ENCODE measurements at regions not wholly inside any gene's neighbourhood (a gene's known extent, or its start where the extent isn't known, plus 50 kb on each side); places are given as distances from the start of the nearest gene placed in this dataset.
"Not testable (repeated sequence)": the region's sequence is repeated elsewhere in the genome, so short reads cannot be mapped to it uniquely, and the experiment has no call there.

GRCh38 chr4:106524772-106525171, 156.2 kb upstream of the GIMD1 start:
- not testable (repeated sequence) for DNase-seq (ENCODE audit: low read depth in 2 of 2)

DNA sequence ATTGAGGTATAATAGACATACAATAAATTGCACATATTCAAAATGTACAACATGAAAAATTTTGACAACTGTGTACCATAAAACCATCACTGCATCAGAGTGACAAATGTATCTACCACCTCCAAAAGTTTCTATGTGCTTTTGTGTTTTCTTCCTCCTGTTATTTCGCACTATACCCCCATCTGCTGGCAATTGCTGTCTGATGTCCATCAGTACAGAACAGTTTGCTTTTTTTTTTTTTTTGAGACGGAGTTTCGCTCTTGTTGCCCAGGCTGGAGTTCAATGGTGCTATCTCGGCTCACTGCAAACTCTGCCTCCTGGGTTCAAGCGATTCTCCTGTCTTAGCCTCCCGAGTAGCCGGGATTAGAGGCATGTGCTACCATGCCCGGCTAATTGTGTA, 154.3 kb upstream of the GIMD1 start:
- no peak for DNase-seq (ENCODE audit: low read depth in 2 of 2)

DNA sequence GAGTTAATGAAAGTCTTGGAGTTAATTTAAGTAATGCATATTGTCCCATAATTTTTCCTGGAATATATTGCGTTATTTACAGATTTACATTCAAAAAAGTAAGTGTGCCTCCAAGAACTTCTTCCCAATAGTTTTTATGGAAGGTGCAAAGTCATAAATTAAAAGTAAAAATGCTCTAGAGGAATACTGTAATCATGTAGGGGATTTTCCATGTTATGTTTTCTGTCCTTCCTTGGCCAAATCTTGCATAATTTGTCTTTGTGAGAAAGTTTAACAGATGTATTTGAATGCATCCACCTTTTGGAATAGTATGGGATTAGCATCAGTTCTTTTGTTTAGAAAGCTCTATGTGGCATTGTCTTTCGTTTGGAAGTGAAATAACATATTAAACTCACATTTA, 144.1 kb upstream of the GIMD1 start:
- DNase-seq (ENCODE audit: low read depth in 2 of 2), result no peak

- DNase-seq (ENCODE audit: low read depth in 2 of 2), result no peak
Measured at GRCh38 chr4:106507440-106507839, 138.9 kb upstream of the GIMD1 start.

- DNase-seq (ENCODE audit: low read depth in 2 of 2), result no peak
Measured at GRCh38 chr4:106503116-106504050, 134.8 kb upstream of the GIMD1 start.

DNA sequence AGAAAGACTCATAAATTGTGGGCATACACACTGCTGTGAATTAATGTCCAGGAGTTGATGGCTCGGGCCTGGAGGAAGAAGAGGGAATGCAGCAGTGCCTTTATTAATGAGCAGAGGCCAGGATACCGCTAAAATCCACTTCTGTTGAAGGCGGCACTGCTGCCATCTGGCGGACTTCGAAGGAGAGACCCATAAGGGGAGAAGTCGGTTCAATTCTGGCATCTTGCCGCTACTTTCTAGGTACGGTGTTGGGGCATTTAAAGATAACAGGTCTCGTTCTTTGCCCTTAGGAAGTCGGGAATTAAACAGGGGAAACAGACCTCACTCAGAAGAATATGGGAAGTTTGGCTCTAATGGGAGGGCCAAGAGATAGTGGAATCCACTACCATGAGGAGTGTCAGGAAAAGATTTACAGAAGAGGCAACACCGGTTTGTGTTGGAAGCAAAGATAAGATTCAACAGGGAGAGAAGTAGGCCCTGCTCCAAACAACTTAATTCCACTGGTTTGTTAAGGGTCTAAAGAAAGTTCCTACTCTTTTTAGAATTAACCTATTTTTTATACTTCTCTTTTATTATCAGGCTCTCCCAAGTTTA, 133.6 kb upstream of the GIMD1 start:
- DNase-seq (ENCODE audit: low read depth in 2 of 2), result peak in 1 of 2 donors; percentile 19

GRCh38 chr4:106497271-106497670, 128.7 kb upstream of the GIMD1 start:
- DNase-seq (ENCODE audit: low read depth in 2 of 2), result no peak

- no peak for DNase-seq (ENCODE audit: low read depth in 2 of 2)
Measured at GRCh38 chr4:106496061-106496460, 127.5 kb upstream of the GIMD1 start.

DNA sequence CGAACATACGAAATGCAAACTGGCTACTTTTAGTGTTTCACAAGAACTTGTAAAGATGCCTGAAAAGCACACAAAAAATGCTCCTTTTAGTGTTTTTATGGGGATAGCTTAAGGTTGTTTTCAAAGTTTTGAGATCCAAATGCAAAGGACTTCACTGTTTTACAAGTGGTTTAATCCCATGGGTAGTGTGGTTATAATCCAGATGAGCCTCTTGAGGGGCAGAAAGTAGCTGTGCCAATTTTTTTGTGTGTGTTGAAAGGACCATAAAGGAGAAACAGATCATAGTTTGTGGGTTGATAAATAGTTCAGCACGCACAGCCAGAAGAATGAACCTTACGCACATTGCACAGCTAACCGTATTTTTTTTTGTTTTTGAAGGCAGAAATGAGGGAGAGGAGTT, 126.9 kb upstream of the GIMD1 start:
- DNase-seq (ENCODE audit: low read depth in 2 of 2), result no peak

DNA sequence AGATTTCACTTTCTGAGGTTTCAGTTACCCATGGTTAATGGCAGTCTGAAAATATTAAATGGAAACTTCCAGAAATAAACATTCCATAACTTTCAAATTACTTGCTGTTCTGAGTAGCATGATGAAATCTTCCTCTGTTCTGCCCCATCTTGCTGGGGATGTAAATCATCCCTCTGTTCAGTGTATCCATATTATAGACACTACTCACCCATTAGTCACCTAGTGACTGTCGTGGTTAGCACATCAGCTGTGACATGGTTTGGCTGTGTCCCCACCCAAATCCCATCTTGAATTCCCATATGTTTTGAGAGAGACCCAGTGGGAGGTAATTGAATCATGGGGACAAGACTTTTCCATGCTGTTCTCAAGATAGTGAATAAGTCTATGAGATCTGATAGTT, 125.5 kb upstream of the GIMD1 start:
- DNase-seq (ENCODE audit: low read depth in 2 of 2), result no peak

DNA sequence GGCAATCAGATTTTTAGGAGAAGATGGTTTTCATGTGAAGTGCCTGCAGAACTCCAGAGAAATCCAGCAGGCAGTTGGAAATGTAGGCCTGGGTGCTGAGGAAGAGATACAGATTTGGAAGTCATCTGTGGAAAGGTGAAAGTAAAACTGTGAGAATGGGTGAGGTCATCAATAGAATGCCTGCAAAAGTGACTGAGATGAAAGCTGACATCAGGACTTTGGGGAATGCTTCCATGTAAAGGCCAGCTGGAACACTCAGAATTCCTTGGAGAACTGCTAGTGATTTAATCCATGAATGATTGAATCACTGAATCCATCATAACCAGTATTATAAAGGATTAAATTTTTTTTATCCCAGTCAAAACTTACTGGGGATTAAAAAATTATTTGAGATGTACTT, 124.5 kb upstream of the GIMD1 start:
- no peak for DNase-seq (ENCODE audit: low read depth in 2 of 2)

- DNase-seq (ENCODE audit: low read depth in 2 of 2), result no peak
Measured at GRCh38 chr4:106486533-106486932, 118.0 kb upstream of the GIMD1 start.

DNA sequence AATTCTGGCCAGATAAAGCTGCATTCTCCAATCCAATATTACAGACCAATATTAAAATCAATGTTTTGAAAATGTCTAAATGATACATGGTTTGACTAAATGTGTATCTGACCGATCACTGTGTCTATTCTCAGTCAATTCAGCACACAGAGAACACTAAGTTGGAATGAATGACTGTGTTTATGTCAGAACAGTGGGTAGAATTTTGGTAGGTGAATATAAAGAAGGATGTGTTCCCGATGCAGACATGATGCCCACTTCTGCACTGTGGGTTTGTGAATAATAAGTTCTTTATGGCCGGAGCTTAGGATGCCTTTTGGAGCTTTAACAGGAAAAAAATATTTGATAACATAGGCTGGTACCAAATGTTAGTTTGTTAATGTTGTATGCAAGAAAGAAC, 113.2 kb upstream of the GIMD1 start:
- DNase-seq (ENCODE audit: low read depth in 2 of 2), result no peak

DNA sequence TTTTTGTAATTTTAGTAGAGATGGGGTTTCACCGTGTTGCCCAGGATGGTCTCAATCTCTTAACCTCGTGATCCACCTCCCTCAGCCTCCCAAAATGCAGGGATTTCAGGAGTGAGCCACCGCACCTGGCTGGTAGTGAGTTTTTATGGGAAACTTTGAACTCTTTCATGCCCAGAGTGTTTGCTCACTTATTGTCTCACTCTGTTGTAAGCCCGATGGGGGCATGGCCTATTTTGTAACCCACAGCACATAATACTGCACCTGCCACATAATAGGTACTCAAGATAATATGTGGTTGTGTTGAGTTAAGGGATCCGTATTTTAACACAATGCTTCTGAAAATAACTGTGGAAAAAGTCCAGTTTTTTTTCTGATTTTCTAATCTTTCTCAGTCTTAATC, 109.6 kb upstream of the GIMD1 start:
- no peak for DNase-seq (ENCODE audit: low read depth in 2 of 2)

DNA sequence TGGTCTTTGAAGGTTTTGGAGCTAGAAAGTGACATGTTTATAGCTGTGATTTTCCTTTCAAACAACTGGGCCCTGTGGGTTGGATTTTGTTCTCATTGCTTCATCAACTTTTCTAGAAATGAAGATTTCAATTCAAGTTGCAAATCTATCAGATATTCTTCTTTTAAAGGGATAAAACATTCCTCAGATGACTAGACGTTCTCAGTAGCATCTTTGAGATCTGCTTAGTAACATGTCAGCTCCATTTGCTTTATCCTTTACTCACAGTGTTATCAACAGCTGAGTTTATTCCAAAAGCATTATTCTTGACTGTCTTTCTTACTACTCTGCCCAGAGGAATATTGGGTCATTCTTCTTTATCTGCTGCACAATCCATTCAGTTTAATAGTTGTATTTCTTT, 108.2 kb upstream of the GIMD1 start:
- DNase-seq (ENCODE audit: low read depth in 2 of 2), result no peak

DNA sequence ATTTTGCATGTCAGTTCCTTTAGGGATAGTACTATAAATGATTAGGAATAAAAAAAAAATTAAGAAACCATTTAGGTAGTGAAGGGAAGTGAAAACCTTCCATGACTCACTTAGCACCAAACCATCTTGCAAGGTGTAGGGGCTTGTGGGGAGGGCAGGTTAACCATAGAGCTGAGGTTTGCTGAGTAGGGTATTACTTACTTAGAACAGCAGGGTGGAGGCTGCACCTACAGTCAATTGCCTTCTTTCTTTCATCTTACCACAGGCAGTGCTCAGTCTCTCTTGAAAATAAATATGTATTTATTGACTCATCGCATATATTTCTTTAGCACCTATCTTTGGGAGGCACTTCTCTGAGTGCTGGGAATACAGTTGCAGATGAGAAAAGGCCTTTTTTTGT, 104.9 kb upstream of the GIMD1 start:
- DNase-seq (ENCODE audit: low read depth in 2 of 2), result no peak

DNA sequence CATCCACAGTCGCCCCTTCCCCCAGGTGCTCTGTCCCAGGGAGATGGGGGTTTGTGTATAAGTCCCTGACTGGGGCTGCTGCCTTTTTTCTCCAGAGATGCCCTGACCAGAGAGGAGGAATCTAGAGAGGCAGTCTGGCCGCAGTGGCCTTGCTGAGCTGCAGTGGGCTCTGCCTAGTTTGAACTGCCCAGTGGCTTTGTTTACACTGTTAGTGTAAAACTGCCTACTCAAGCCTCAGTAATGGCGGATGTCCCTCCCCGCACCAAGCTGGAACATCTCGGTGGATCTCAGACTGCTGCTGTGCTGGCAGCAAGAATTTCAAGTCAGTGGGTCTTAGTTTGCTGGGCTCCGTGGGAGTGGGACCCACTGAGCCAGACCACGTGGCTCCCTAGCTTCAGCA, 102.6 kb upstream of the GIMD1 start:
- no peak for DNase-seq (ENCODE audit: low read depth in 2 of 2)

DNA sequence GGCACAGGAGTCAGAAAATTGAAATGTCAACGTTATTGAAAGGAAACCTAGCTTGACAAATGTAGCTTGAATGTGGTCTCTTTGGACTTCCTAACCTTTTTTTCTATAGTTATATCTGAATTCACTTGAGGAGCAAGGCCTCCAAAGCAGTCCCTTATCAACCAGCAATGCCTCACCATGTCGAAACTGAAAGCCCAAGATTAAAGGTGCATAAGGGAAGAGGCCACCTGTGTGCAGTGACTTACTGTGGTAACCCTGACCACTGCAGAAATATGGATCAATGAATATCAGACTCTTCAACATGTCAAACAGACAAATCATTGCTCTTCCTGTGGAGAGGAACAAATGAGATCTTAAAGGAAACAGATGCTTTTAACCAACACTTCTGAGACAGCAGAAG, 95.0 kb upstream of the GIMD1 start:
- DNase-seq (ENCODE audit: low read depth in 2 of 2), result no peak

GRCh38 chr4:106454581-106454980, 86.0 kb upstream of the GIMD1 start:
- no peak for DNase-seq (ENCODE audit: low read depth in 2 of 2)

DNA sequence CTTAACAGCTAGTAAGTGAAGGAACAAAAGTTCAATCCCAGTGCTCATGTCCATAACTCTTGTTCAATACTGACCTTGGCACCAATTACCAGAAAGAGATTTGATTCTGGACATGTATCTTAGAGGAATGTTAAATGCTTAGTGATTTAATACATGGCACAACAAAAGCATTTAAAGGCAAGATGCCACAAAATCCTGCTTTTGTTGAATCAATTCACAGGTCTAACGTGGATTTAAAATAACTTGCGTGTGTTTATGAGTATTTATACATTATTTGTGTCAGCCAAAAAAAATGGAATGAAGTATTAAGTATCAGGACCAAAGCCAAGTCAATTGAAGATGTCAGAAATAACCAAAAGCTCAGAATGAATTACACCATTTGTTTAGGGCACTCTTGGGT, 85.4 kb upstream of the GIMD1 start:
- no peak for DNase-seq (ENCODE audit: low read depth in 2 of 2)

- no peak for DNase-seq (ENCODE audit: low read depth in 2 of 2)
Measured at GRCh38 chr4:106451091-106451490, 82.5 kb upstream of the GIMD1 start.

- no peak for DNase-seq (ENCODE audit: low read depth in 2 of 2)
Measured at GRCh38 chr4:106450249-106450648, 81.7 kb upstream of the GIMD1 start.

DNA sequence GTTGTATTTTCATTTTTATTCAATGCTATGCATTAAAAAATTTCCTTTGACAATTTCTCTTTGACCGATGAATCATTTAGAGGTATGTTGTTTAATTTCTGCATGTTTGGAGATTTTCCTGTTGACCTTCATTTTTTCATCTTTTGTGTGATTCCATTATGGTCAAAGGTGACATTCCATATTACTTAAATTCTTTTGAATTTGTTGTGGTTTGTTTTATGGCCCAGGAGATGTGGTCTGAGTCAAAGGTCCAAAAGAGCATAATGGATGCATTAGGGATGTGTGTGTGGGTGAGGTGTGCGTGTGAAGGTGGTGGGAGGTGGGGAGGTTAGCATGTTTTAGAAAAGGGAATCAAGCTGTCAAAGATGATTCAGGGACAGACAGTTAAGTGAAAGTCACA, 76.0 kb upstream of the GIMD1 start:
- DNase-seq (ENCODE audit: low read depth in 2 of 2), result no peak

- no peak for DNase-seq (ENCODE audit: low read depth in 2 of 2)
Measured at GRCh38 chr4:106430797-106431196, 62.2 kb upstream of the GIMD1 start.

All from activated CD4-positive, alpha-beta T cell treated with anti-CD3 and anti-CD28 coated beads for 24 hours (primary cell).